Mesothelial cell of epicardium (in vitro differentiated cells): ENCODE measurements at regions not wholly inside any gene's neighbourhood (a gene's known extent, or its start where the extent isn't known, plus 50 kb on each side); places are given as distances from the start of the nearest gene placed in this dataset.

ENCODE experiments used
- DNase-seq, 2 experiments: peaks; one replicate each; pipeline ENCODE4 v3.0.0; 2021; ENCODE audit warnings: low spot score in 2 of 2; ENCODE audit not compliant: unreplicated experiment in 2 of 2
- H3K27ac Mint-ChIP-seq: 2 replicates; pipeline ENCODE4 v1.8.0; 2021; ENCODE audit warnings: mixed read lengths
- H3K27me3 Mint-ChIP-seq: 2 replicates; pipeline ENCODE4 v1.8.0; 2021; ENCODE audit warnings: low read depth, mixed read lengths
- H3K36me3 Mint-ChIP-seq: 2 replicates; pipeline ENCODE4 v1.8.0; 2021; ENCODE audit warnings: mixed read lengths
- H3K4me1 Mint-ChIP-seq: 2 replicates; pipeline ENCODE4 v1.8.0; 2021; ENCODE audit warnings: mixed read lengths
- H3K4me3 Mint-ChIP-seq: 2 replicates; pipeline ENCODE4 v1.8.0; 2021; ENCODE audit warnings: mild to moderate bottlenecking, moderate library complexity, mixed read lengths
- H3K9me3 Mint-ChIP-seq: 2 replicates; pipeline ENCODE4 v1.8.0; 2021; ENCODE audit warnings: mixed read lengths
- TF ChIP-seq, protein P1 (sequence below): fragments of 200-600 bp; sonication (generic); IDR thresholded peaks from one replicate; pipeline ENCODE4 v1.5.0; 2021; ENCODE audit warnings: antibody characterized with exemption; ENCODE audit not compliant: unreplicated experiment

- peaks cover 26% of the 10 kb centered on the region for H3K4me1 Mint-ChIP-seq
- H3K9me3 Mint-ChIP-seq: peaks cover 19% of the 10 kb centered on the region
- H3K27ac Mint-ChIP-seq: no peak overlapping the region
- H3K27me3 Mint-ChIP-seq: no peaks in the 10 kb centered on the region
- no peak overlapping the region for H3K4me3 Mint-ChIP-seq
- DNase-seq: no peak
- H3K36me3 Mint-ChIP-seq: peaks cover 2% of the 10 kb centered on the region
- TF ChIP-seq, protein P1, sequence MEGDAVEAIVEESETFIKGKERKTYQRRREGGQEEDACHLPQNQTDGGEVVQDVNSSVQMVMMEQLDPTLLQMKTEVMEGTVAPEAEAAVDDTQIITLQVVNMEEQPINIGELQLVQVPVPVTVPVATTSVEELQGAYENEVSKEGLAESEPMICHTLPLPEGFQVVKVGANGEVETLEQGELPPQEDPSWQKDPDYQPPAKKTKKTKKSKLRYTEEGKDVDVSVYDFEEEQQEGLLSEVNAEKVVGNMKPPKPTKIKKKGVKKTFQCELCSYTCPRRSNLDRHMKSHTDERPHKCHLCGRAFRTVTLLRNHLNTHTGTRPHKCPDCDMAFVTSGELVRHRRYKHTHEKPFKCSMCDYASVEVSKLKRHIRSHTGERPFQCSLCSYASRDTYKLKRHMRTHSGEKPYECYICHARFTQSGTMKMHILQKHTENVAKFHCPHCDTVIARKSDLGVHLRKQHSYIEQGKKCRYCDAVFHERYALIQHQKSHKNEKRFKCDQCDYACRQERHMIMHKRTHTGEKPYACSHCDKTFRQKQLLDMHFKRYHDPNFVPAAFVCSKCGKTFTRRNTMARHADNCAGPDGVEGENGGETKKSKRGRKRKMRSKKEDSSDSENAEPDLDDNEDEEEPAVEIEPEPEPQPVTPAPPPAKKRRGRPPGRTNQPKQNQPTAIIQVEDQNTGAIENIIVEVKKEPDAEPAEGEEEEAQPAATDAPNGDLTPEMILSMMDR: no peak
These were observed 109.3 kb upstream of the MXRA5 start for GRCh38 chrX:3455796-3456195.

- H3K27ac Mint-ChIP-seq: peak overlapping the region; percentile 52
- peaks cover 11% of the 10 kb centered on the region for H3K4me1 Mint-ChIP-seq
- DNase-seq: no peak
- peaks cover 19% of the 10 kb centered on the region for H3K9me3 Mint-ChIP-seq
- TF ChIP-seq, protein P1: no peak
- H3K4me3 Mint-ChIP-seq: no peak overlapping the region
- H3K27me3 Mint-ChIP-seq: no peaks in the 10 kb centered on the region
- no peaks in the 10 kb centered on the region for H3K36me3 Mint-ChIP-seq
These were observed 105.1 kb upstream of the MXRA5 start for GRCh38 chrX:3451571-3451970.

GRCh38 chrX:3450881-3451570, 104.6 kb upstream of the MXRA5 start:
- Mint-ChIP-seq H3K27me3 (no peaks in the 10 kb centered on the region), H3K36me3 (no peaks in the 10 kb centered on the region), H3K9me3 (peaks cover 14% of the 10 kb centered on the region), H3K4me1 (peaks cover 11% of the 10 kb centered on the region), H3K27ac (peak overlapping the region; percentile 52), H3K4me3 (no peak overlapping the region)
- TF ChIP-seq, protein P1: no peak
- DNase-seq: no peak

GRCh38 chrX:3449287-3449686, 102.8 kb upstream of the MXRA5 start:
- Mint-ChIP-seq H3K27me3 (no peaks in the 10 kb centered on the region), H3K36me3 (no peaks in the 10 kb centered on the region), H3K9me3 (peaks cover 12% of the 10 kb centered on the region), H3K4me1 (peaks cover 11% of the 10 kb centered on the region), H3K27ac (no peak overlapping the region), H3K4me3 (no peak overlapping the region)
- TF ChIP-seq, protein P1: no peak
- no peak for DNase-seq

DNA sequence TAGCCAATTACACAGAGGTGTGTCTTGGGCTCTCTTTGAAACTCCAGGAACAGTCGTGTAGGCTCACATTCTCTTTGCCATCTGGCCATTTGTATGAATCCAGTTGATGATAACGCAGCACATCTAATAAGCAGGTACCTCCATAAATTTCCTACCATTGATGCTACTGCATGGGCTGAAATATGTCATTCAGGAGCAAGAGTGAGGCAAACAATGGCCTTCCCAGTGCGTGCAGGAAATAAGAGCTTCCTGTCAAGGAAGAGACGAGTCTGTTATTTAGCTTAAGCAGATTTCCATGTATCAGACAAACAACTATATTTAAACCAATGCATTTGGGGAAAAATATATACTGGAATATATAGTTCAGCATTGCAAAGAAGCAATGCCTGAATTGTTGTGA, 102.1 kb upstream of the MXRA5 start:
- H3K4me1 Mint-ChIP-seq: peaks cover 11% of the 10 kb centered on the region
- no peak for DNase-seq
- H3K9me3 Mint-ChIP-seq: peaks cover 10% of the 10 kb centered on the region
- TF ChIP-seq, protein P1: no peak
- H3K27ac Mint-ChIP-seq: no peak overlapping the region
- H3K27me3 Mint-ChIP-seq: no peaks in the 10 kb centered on the region
- H3K4me3 Mint-ChIP-seq: no peak overlapping the region
- H3K36me3 Mint-ChIP-seq: no peaks in the 10 kb centered on the region
